SU-DHL-6 (cell line): ENCODE measurements at regions not wholly inside any gene's neighbourhood (a gene's known extent, or its start where the extent isn't known, plus 50 kb on each side); places are given as distances from the start of the nearest gene placed in this dataset.

Source experiments
- H2AFZ ChIP-seq: fragments of 200-600 bp; sonication (generic); 2 replicates; pipeline ENCODE4 v1.6.1; 2014; ENCODE audit warnings: low read depth, mild to moderate bottlenecking, moderate library complexity, mixed read lengths, antibody characterized with exemption, low read length; ENCODE audit not compliant: severe bottlenecking
- H3F3A ChIP-seq: fragments of 200-600 bp; shearing (Covaris generic); 2 replicates; pipeline ENCODE4 v1.6.0; 2016; ENCODE audit warnings: antibody characterized with exemption, mild to moderate bottlenecking; ENCODE audit not compliant: insufficient read depth
- H3K27ac ChIP-seq: fragments of 200-600 bp; sonication (generic); 2 replicates; pipeline ENCODE4 v1.5.1; 2016; ENCODE audit warnings: low read depth, mild to moderate bottlenecking, low read length, moderate library complexity, mixed read lengths
- H3K27me3 ChIP-seq: fragments of 200-600 bp; sonication (generic), shearing (Covaris generic); 2 replicates; pipeline ENCODE4 v1.6.0; 2014; ENCODE audit warnings: mild to moderate bottlenecking, low read length
- H3K36me3 ChIP-seq: fragments of 200-600 bp; sonication (generic); 2 replicates; pipeline ENCODE4 v1.6.1; 2014; ENCODE audit warnings: mild to moderate bottlenecking, low read length, mixed read lengths
- H3K4me2 ChIP-seq: fragments of 300-600, 200-600 bp; shearing (Covaris generic), sonication (generic); 2 replicates; pipeline ENCODE4 v1.6.0; 2014; ENCODE audit warnings: low read length, low read depth, mild to moderate bottlenecking; ENCODE audit not compliant: poor library complexity, severe bottlenecking
- H3K4me3 ChIP-seq: fragments of 200-600 bp; sonication (generic); 2 replicates; pipeline ENCODE4 v1.5.1; 2014; ENCODE audit warnings: antibody characterized with exemption, low read length, mild to moderate bottlenecking, mixed read lengths; ENCODE audit not compliant: insufficient read depth, poor library complexity, severe bottlenecking
- H3K79me2 ChIP-seq: fragments of 200-600 bp; sonication (generic); 2 replicates; pipeline ENCODE4 v1.6.1; 2014; ENCODE audit warnings: mild to moderate bottlenecking, low read length, moderate library complexity; ENCODE audit not compliant: insufficient read depth
- H3K9ac ChIP-seq: fragments of 200-600 bp; sonication (generic); 2 replicates; pipeline ENCODE4 v1.7.0; 2014; ENCODE audit warnings: mild to moderate bottlenecking, low read length
- H3K9me2 ChIP-seq: fragments of 200-600 bp; sonication (generic); replicated peaks from 2 replicates; pipeline ENCODE4 v1.6.1; 2014; ENCODE audit warnings: low read length; ENCODE audit not compliant: insufficient read depth
- H3K9me3 ChIP-seq: fragments of 200-600 bp; sonication (generic); 2 replicates; pipeline ENCODE4 v1.6.1; 2014; ENCODE audit warnings: low read length, mixed read lengths; ENCODE audit not compliant: insufficient read depth
- H4K20me1 ChIP-seq: fragments of 200-600 bp; sonication (generic); 2 replicates; pipeline ENCODE4 v1.6.1; 2014; ENCODE audit warnings: low read depth, mild to moderate bottlenecking, antibody characterized with exemption, low read length, moderate library complexity, mixed read lengths
- CTCF ChIP-seq: fragments of 200-600 bp; sonication (generic); IDR thresholded peaks from one replicate; pipeline ENCODE4 v1.5.1; 2017; ENCODE audit warnings: antibody characterized with exemption, mild to moderate bottlenecking, low read length, moderate library complexity; ENCODE audit not compliant: insufficient read depth, poor library complexity, severe bottlenecking
- EZH2phosphoT487 ChIP-seq: fragments of 200-600 bp; sonication (generic), shearing (Covaris generic); conservative IDR thresholded peaks from 2 replicates; pipeline ENCODE4 v1.6.1; 2018; ENCODE audit warnings: mild to moderate bottlenecking, antibody characterized with exemption, low read length, moderate library complexity, mixed read lengths

DNA sequence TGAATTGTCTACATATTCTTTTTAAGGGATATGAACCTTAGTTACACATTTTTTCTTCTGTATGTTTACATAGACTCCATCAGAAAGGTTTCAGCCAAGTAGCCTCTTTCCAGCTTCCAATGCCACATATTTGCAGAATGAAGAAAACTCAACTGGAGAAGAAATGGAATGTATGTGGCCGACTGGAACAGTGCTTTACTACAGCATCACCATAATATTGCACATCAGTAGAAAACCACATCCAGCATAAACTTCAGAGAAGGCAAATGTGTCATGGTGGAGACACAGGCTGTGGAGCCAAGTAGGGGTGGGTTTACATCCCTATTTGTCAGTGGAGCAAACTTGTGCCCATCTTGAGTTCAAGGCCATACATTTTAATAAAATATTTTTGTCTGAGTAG, 204.8 kb upstream of the LDB2 start:
- H2AFZ ChIP-seq = no peak overlapping the region

GRCh38 chr4:17098996-17099395, 200.6 kb upstream of the LDB2 start:
- no peaks in the 10 kb centered on the region for H3F3A ChIP-seq
- no peaks in the 10 kb centered on the region for H3K36me3 ChIP-seq
- H3K9me3 ChIP-seq = no peaks in the 10 kb centered on the region
- no peaks in the 10 kb centered on the region for H3K27me3 ChIP-seq
- no peaks in the 10 kb centered on the region for H3K9me2 ChIP-seq
- H3K27ac ChIP-seq = no peak overlapping the region
- no peak overlapping the region for H3K4me3 ChIP-seq
- no peaks in the 10 kb centered on the region for H4K20me1 ChIP-seq
- H3K4me2 ChIP-seq = no peak overlapping the region
- no peaks in the 10 kb centered on the region for H3K79me2 ChIP-seq
- TF ChIP-seq CTCF (no peak), EZH2phosphoT487 (no peak)
- H3K9ac ChIP-seq = no peak overlapping the region
- H2AFZ ChIP-seq = no peak overlapping the region

More for the DNA sequence above, 204.8 kb upstream of the LDB2 start:
- Histone ChIP-seq H3K36me3 (no peaks in the 10 kb centered on the region), H3K4me3 (no peak overlapping the region), H4K20me1 (no peaks in the 10 kb centered on the region), H3K79me2 (no peaks in the 10 kb centered on the region), H3F3A (no peaks in the 10 kb centered on the region), H3K27me3 (no peaks in the 10 kb centered on the region), H3K9me3 (no peaks in the 10 kb centered on the region), H3K4me2 (no peak overlapping the region), H3K9ac (no peak overlapping the region), H3K9me2 (no peaks in the 10 kb centered on the region), H3K27ac (no peak overlapping the region)
- no peak for TF ChIP-seq EZH2phosphoT487
- no peak for TF ChIP-seq CTCF

DNA sequence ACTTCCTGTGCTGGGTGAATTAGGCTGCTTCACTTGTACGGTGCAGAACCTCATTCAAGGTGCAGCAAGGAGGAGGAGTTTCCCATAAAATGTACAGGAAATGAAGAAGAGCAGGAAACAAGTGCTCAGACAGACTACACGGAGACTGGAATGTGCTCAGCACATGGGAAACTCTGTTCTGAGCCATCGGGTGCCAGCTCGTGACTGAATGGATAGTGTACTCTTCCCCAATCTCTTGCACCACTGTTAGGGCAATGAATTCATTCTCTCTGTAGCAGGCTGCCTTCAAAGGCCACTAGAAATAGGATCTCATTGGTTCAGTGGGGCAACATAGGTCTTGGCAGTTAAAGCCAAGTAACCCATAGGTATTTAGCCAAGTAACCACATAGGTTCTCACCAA, 200.0 kb upstream of the LDB2 start:
- no peaks in the 10 kb centered on the region for H3F3A ChIP-seq
- no peaks in the 10 kb centered on the region for H3K27me3 ChIP-seq
- no peak overlapping the region for H3K4me2 ChIP-seq
- H3K9ac ChIP-seq = no peak overlapping the region
- no peak overlapping the region for H2AFZ ChIP-seq
- no peak overlapping the region for H3K27ac ChIP-seq
- H3K79me2 ChIP-seq = no peaks in the 10 kb centered on the region
- H3K36me3 ChIP-seq = no peaks in the 10 kb centered on the region
- no peak for TF ChIP-seq CTCF
- TF ChIP-seq EZH2phosphoT487 = no peak
- H3K4me3 ChIP-seq = no peak overlapping the region
- H3K9me3 ChIP-seq = no peaks in the 10 kb centered on the region
- H3K9me2 ChIP-seq = no peaks in the 10 kb centered on the region
- no peaks in the 10 kb centered on the region for H4K20me1 ChIP-seq
